ENCODE measurements at regions not wholly inside any gene's neighbourhood (a gene's known extent, or its start where the extent isn't known, plus 50 kb on each side); places are given as distances from the start of the nearest gene placed in this dataset.

GRCh38 chr10:76736392-76736791 is 901.2 kb downstream of the KCNMA1 start:
- no peak for DNase-seq (ENCODE audit: low read depth in 4 of 4, low spot score in 3 of 4)

- no peak for DNase-seq (ENCODE audit: low read depth in 4 of 4, low spot score in 3 of 4)
Measured at GRCh38 chr10:76735866-76736265, 901.7 kb downstream of the KCNMA1 start.

- no peak for DNase-seq (ENCODE audit: low read depth in 4 of 4, low spot score in 3 of 4)
Measured at GRCh38 chr10:76733441-76733936, 904.1 kb downstream of the KCNMA1 start.

GRCh38 chr10:76732306-76732705 is 905.3 kb downstream of the KCNMA1 start:
- no peak for DNase-seq (ENCODE audit: low read depth in 4 of 4, low spot score in 3 of 4)

GRCh38 chr10:76729841-76730487 is 907.6 kb downstream of the KCNMA1 start:
- DNase-seq (ENCODE audit: low read depth in 4 of 4, low spot score in 3 of 4): peak in 3 of 4 donors; percentile 4 to 23 (median 14)

- no peak for DNase-seq (ENCODE audit: low read depth in 4 of 4, low spot score in 3 of 4)
Measured at GRCh38 chr10:76729346-76729745, 908.3 kb downstream of the KCNMA1 start.

- no peak for DNase-seq (ENCODE audit: low read depth in 4 of 4, low spot score in 3 of 4)
Measured at GRCh38 chr10:76727038-76727437, 910.6 kb downstream of the KCNMA1 start.

GRCh38 chr10:76723844-76724243 is 913.8 kb downstream of the KCNMA1 start:
- DNase-seq (ENCODE audit: low read depth in 4 of 4, low spot score in 3 of 4): no peak

- no peak for DNase-seq (ENCODE audit: low read depth in 4 of 4, low spot score in 3 of 4)
Measured at GRCh38 chr10:76721891-76722505, 915.6 kb downstream of the KCNMA1 start.

- DNase-seq (ENCODE audit: low read depth in 4 of 4, low spot score in 3 of 4): no peak
Measured at GRCh38 chr10:76719006-76719405, 918.6 kb downstream of the KCNMA1 start.

- no peak for DNase-seq (ENCODE audit: low read depth in 4 of 4, low spot score in 3 of 4)
Measured at GRCh38 chr10:76717141-76717540, 920.5 kb downstream of the KCNMA1 start.

GRCh38 chr10:76711222-76711997 is 926.2 kb downstream of the KCNMA1 start:
- no peak for DNase-seq (ENCODE audit: low read depth in 4 of 4, low spot score in 3 of 4)

- no peak for DNase-seq (ENCODE audit: low read depth in 4 of 4, low spot score in 3 of 4)
Measured at GRCh38 chr10:76700241-76700640, 937.4 kb downstream of the KCNMA1 start.

GRCh38 chr10:76697923-76698322 is 939.7 kb downstream of the KCNMA1 start:
- no peak for DNase-seq (ENCODE audit: low read depth in 4 of 4, low spot score in 3 of 4)

GRCh38 chr10:76695069-76695468 is 942.5 kb downstream of the KCNMA1 start:
- no peak for DNase-seq (ENCODE audit: low read depth in 4 of 4, low spot score in 3 of 4)

GRCh38 chr10:76686201-76686600 is 951.4 kb downstream of the KCNMA1 start:
- no peak for DNase-seq (ENCODE audit: low read depth in 4 of 4, low spot score in 3 of 4)

GRCh38 chr10:76684968-76685367 is 952.6 kb downstream of the KCNMA1 start:
- DNase-seq (ENCODE audit: low read depth in 4 of 4, low spot score in 3 of 4): no peak

GRCh38 chr10:76681153-76681552 is 956.5 kb downstream of the KCNMA1 start:
- DNase-seq (ENCODE audit: low read depth in 4 of 4, low spot score in 3 of 4): no peak

- no peak for DNase-seq (ENCODE audit: low read depth in 4 of 4, low spot score in 3 of 4)
Measured at GRCh38 chr10:76679030-76679429, 958.6 kb downstream of the KCNMA1 start.

- no peak for DNase-seq (ENCODE audit: low read depth in 4 of 4, low spot score in 3 of 4)
Measured at GRCh38 chr10:76675951-76676587, 961.5 kb downstream of the KCNMA1 start.

- no peak for DNase-seq (ENCODE audit: low read depth in 4 of 4, low spot score in 3 of 4)
Measured at GRCh38 chr10:76675561-76675950, 962.1 kb downstream of the KCNMA1 start.

All from left renal pelvis (tissue), 4 donors.